ENCODE measurements at regions not wholly inside any gene's neighbourhood (a gene's known extent, or its start where the extent isn't known, plus 50 kb on each side); places are given as distances from the start of the nearest gene placed in this dataset.

GRCh38 chr2:239750045-239750835, 274.9 kb downstream of the NDUFA10 start:
- DNase-seq (ENCODE audit: low read depth, low spot score) = no peak
- BruUV-seq (replicated peaks) = no TSS peak
- Histone ChIP-seq H3K79me2 (ENCODE audit: control insufficient read depth, insufficient read depth, low read length) (no peaks in the 10 kb centered on the region), H3K9ac (ENCODE audit: control insufficient read depth, insufficient read depth, low read length) (no peak overlapping the region), H2AFZ (ENCODE audit: control insufficient read depth, low read depth, low read length) (no peak overlapping the region), H3K4me2 (ENCODE audit: control insufficient read depth, insufficient read depth) (no peak overlapping the region), H3K4me3 (no peak overlapping the region), H3K27ac (ENCODE audit: control insufficient read depth, insufficient read depth) (no peak overlapping the region), H3K27me3 (replicated peaks in 1 of 2; ENCODE audit: control insufficient read depth in 2 of 2, insufficient read depth in 2 of 2, low read length in 1 of 2) (no peaks in the 10 kb centered on the region), H4K20me1 (ENCODE audit: control insufficient read depth, insufficient read depth) (no peaks in the 10 kb centered on the region), H3K36me3 (ENCODE audit: control insufficient read depth in 2 of 2, insufficient read depth in 2 of 2, low read length in 1 of 2) (no peaks in the 10 kb centered on the region), H3K9me3 (replicated peaks; ENCODE audit: control insufficient read depth, insufficient read depth, low read length) (no peaks in the 10 kb centered on the region), H3K4me1 (ENCODE audit: control insufficient read depth, insufficient read depth, low read length) (no peaks in the 10 kb centered on the region)
- no peak for ATAC-seq
- WGBS (ENCODE audit: insufficient coverage, insufficient replicate concordance, low lambda C conversion rate, missing lambda C conversion rate) = 52% methylated on average over 29 of the region's 29 CpGs
- in situ Hi-C loops (cut with MboI) (no loop called here), intact Hi-C loops (cut with micrococcal nuclease; ENCODE audit: unreplicated experiment) (no loop called here)
- ChIA-PET RAD21 (ENCODE audit: unreplicated experiment) (no interaction called here), CTCF (no interaction called here), POLR2A (no interaction called here), SMC1A (ENCODE audit: uncharacterized antibody, unreplicated experiment) (no interaction called here)
- no peak for FAIRE-seq
- TF ChIP-seq KLF5 (IDR thresholded peaks at IDR 0.05; ENCODE audit: partially characterized antibody) = no peak
- no peak for TF ChIP-seq RB1 (IDR thresholded peaks at IDR 0.05; ENCODE audit: borderline replicate concordance)
- no peak for TF ChIP-seq LARP7 (IDR thresholded peaks at IDR 0.05)
- TF ChIP-seq, protein P1, sequence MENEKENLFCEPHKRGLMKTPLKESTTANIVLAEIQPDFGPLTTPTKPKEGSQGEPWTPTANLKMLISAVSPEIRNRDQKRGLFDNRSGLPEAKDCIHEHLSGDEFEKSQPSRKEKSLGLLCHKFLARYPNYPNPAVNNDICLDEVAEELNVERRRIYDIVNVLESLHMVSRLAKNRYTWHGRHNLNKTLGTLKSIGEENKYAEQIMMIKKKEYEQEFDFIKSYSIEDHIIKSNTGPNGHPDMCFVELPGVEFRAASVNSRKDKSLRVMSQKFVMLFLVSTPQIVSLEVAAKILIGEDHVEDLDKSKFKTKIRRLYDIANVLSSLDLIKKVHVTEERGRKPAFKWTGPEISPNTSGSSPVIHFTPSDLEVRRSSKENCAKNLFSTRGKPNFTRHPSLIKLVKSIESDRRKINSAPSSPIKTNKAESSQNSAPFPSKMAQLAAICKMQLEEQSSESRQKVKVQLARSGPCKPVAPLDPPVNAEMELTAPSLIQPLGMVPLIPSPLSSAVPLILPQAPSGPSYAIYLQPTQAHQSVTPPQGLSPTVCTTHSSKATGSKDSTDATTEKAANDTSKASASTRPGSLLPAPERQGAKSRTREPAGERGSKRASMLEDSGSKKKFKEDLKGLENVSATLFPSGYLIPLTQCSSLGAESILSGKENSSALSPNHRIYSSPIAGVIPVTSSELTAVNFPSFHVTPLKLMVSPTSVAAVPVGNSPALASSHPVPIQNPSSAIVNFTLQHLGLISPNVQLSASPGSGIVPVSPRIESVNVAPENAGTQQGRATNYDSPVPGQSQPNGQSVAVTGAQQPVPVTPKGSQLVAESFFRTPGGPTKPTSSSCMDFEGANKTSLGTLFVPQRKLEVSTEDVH (IDR thresholded peaks at IDR 0.05; ENCODE audit: low read depth, partially characterized antibody) = no peak
- TF ChIP-seq DPF2 (IDR thresholded peaks at IDR 0.05) = no peak
- no peak for TF ChIP-seq BACH1 (IDR thresholded peaks at IDR 0.05; ENCODE audit: borderline replicate concordance)
- no peak for TF ChIP-seq FOXM1 (IDR thresholded peaks at IDR 0.05; ENCODE audit: low read depth, low read length)
- TF ChIP-seq USF2 (IDR thresholded peaks at IDR 0.05; ENCODE audit: borderline replicate concordance, low read depth, low read length) = no peak
- TF ChIP-seq RCOR1 (conservative IDR thresholded peaks at IDR 0.05; ENCODE audit: low read depth, low read length) = no peak
- TF ChIP-seq IKZF2 (IDR thresholded peaks at IDR 0.05) = no peak
- no peak for TF ChIP-seq ZSCAN29 (IDR thresholded peaks at IDR 0.05)
- no peak for TF ChIP-seq MEF2A (IDR thresholded peaks at IDR 0.05; ENCODE audit: insufficient read depth, low read depth, low read length)
- TF ChIP-seq, protein P2, sequence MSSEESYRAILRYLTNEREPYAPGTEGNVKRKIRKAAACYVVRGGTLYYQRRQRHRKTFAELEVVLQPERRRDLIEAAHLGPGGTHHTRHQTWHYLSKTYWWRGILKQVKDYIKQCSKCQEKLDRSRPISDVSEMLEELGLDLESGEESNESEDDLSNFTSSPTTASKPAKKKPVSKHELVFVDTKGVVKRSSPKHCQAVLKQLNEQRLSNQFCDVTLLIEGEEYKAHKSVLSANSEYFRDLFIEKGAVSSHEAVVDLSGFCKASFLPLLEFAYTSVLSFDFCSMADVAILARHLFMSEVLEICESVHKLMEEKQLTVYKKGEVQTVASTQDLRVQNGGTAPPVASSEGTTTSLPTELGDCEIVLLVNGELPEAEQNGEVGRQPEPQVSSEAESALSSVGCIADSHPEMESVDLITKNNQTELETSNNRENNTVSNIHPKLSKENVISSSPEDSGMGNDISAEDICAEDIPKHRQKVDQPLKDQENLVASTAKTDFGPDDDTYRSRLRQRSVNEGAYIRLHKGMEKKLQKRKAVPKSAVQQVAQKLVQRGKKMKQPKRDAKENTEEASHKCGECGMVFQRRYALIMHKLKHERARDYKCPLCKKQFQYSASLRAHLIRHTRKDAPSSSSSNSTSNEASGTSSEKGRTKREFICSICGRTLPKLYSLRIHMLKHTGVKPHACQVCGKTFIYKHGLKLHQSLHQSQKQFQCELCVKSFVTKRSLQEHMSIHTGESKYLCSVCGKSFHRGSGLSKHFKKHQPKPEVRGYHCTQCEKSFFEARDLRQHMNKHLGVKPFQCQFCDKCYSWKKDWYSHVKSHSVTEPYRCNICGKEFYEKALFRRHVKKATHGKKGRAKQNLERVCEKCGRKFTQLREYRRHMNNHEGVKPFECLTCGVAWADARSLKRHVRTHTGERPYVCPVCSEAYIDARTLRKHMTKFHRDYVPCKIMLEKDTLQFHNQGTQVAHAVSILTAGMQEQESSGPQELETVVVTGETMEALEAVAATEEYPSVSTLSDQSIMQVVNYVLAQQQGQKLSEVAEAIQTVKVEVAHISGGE (CRISPR knock-in tag; IDR thresholded peaks at IDR 0.05) = no peak
- no peak for TF ChIP-seq NFYA (IDR thresholded peaks at IDR 0.05; ENCODE audit: borderline replicate concordance, low read depth, low read length)
- no peak for TF ChIP-seq SPI1 (IDR thresholded peaks at IDR 0.05; ENCODE audit: borderline replicate concordance, insufficient read depth, low read depth, low read length)

Measured in GM12878 (cell line).